GM12878 (cell line): ENCODE measurements at regions not wholly inside any gene's neighbourhood (a gene's known extent, or its start where the extent isn't known, plus 50 kb on each side); places are given as distances from the start of the nearest gene placed in this dataset.

ENCODE experiments used
- BCLAF1 ChIP-seq: fragments of 450-650 bp; IDR thresholded peaks from 2 replicates; pipeline ENCODE4 v1.6.1; 2017; ENCODE audit warnings: antibody characterized with exemption, mild to moderate bottlenecking, moderate library complexity
- E2F4 ChIP-seq: IDR thresholded peaks from 2 replicates; pipeline ENCODE4 v1.6.1; 2012; ENCODE audit warnings: low read depth, low read length, improper control_type of control experiment
- PRDM15 ChIP-seq: fragments of 450-650 bp; formaldehyde crosslinking; IDR thresholded peaks from 2 replicates; pipeline ENCODE4 v1.4.0; 2020; ENCODE audit warnings: mild to moderate bottlenecking, moderate library complexity
- SMC3 ChIP-seq: IDR thresholded peaks from 2 replicates; pipeline ENCODE4 v1.6.1; 2011; ENCODE audit warnings: low read length, improper control_type of control experiment, borderline replicate concordance

GRCh38 chr14:38775986-38776385 lies 327.0 kb downstream of the SEC23A start:
- TF ChIP-seq E2F4 = no peak
- no peak for TF ChIP-seq BCLAF1
- TF ChIP-seq PRDM15 = no peak
- TF ChIP-seq SMC3 = no peak
